Smooth muscle cell (in vitro differentiated cells): ENCODE measurements at regions not wholly inside any gene's neighbourhood (a gene's known extent, or its start where the extent isn't known, plus 50 kb on each side); places are given as distances from the start of the nearest gene placed in this dataset.
"Not testable (repeated sequence)": the region's sequence is repeated elsewhere in the genome, so short reads cannot be mapped to it uniquely, and the experiment has no call there.

ENCODE experiments used
- DNase-seq: peaks from one replicate; lab custom pipeline; 2025; ENCODE audit not compliant: unreplicated experiment; lab: John Stamatoyannopoulos, UW
- H2AFZ ChIP-seq: fragments of 200-600 bp; sonication (generic); 2 replicates; pipeline ENCODE4 v1.6.0; 2016; ENCODE audit warnings: antibody characterized with exemption, low read depth, mild to moderate bottlenecking
- H3F3A ChIP-seq: fragments of 200-600 bp; sonication (generic); 2 replicates; pipeline ENCODE4 v1.6.0; 2017; ENCODE audit warnings: antibody characterized with exemption, low read depth
- H3K27ac ChIP-seq: fragments of 200-600 bp; sonication (generic); 2 replicates; pipeline ENCODE4 v1.5.1; 2016; ENCODE audit warnings: low read depth, mild to moderate bottlenecking
- H3K27me3 ChIP-seq: fragments of 200-600 bp; sonication (generic); 2 replicates; pipeline ENCODE4 v1.6.1; 2016; ENCODE audit warnings: low read depth, mild to moderate bottlenecking
- H3K36me3 ChIP-seq: fragments of 200-600 bp; sonication (generic); 2 replicates; pipeline ENCODE4 v1.5.1; 2016; ENCODE audit warnings: low read depth
- H3K4me1 ChIP-seq: fragments of 200-600 bp; sonication (generic); 2 replicates; pipeline ENCODE4 v1.5.1; 2016; ENCODE audit warnings: low read depth
- H3K4me2 ChIP-seq: fragments of 200-600 bp; sonication (generic); 2 replicates; pipeline ENCODE4 v1.6.0; 2016; ENCODE audit warnings: mild to moderate bottlenecking
- H3K4me3 ChIP-seq: fragments of 200-600 bp; sonication (generic); 2 replicates; pipeline ENCODE4 v1.5.1; 2016; ENCODE audit warnings: mild to moderate bottlenecking
- H3K79me2 ChIP-seq: fragments of 200-600 bp; sonication (generic); 2 replicates; pipeline ENCODE4 v1.6.0; 2016; ENCODE audit warnings: low read depth, mild to moderate bottlenecking
- H3K9ac ChIP-seq: fragments of 200-600 bp; sonication (generic); 2 replicates; pipeline ENCODE4 v1.6.0; 2016; ENCODE audit warnings: low read depth
- H3K9me3 ChIP-seq: fragments of 200-600 bp; sonication (generic); replicated peaks from 2 replicates; pipeline ENCODE4 v1.5.1; 2016; ENCODE audit warnings: low read depth
- H4K20me1 ChIP-seq: fragments of 200-600 bp; sonication (generic); 2 replicates; pipeline ENCODE4 v1.6.0; 2016; ENCODE audit warnings: low read depth
- WGBS: methylation state at CpG from one replicate; pipeline ENCODE4 v1.1.7; 2016; ENCODE audit warnings: low lambda C conversion rate; 5-methylcytosine and 5-hydroxymethylcytosine counted together
- TF ChIP-seq, protein P1 (sequence below): fragments of 200-600 bp; sonication (generic); IDR thresholded peaks from 2 replicates; pipeline ENCODE4 v1.5.1; 2017; ENCODE audit warnings: borderline replicate concordance, mild to moderate bottlenecking, antibody characterized with exemption; ENCODE audit not compliant: insufficient read depth, poor library complexity, severe bottlenecking

GRCh38 chr3:13229273-13229949 is 156.2 kb upstream of the IQSEC1 start:
- Histone ChIP-seq H3K36me3 (no peaks in the 10 kb centered on the region), H3K9me3 (no peaks in the 10 kb centered on the region), H3K9ac (no peak overlapping the region), H3K4me2 (no peak overlapping the region), H3K27me3 (no peaks in the 10 kb centered on the region), H3K4me3 (no peak overlapping the region), H2AFZ (no peak overlapping the region), H3K27ac (no peak overlapping the region), H3F3A (no peaks in the 10 kb centered on the region), H4K20me1 (no peaks in the 10 kb centered on the region), H3K4me1 (no peaks in the 10 kb centered on the region), H3K79me2 (no peaks in the 10 kb centered on the region)
- TF ChIP-seq, protein P1, sequence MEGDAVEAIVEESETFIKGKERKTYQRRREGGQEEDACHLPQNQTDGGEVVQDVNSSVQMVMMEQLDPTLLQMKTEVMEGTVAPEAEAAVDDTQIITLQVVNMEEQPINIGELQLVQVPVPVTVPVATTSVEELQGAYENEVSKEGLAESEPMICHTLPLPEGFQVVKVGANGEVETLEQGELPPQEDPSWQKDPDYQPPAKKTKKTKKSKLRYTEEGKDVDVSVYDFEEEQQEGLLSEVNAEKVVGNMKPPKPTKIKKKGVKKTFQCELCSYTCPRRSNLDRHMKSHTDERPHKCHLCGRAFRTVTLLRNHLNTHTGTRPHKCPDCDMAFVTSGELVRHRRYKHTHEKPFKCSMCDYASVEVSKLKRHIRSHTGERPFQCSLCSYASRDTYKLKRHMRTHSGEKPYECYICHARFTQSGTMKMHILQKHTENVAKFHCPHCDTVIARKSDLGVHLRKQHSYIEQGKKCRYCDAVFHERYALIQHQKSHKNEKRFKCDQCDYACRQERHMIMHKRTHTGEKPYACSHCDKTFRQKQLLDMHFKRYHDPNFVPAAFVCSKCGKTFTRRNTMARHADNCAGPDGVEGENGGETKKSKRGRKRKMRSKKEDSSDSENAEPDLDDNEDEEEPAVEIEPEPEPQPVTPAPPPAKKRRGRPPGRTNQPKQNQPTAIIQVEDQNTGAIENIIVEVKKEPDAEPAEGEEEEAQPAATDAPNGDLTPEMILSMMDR = peak; percentile 19
- no peak for DNase-seq
- 61% methylated on average over 8 of the region's 8 CpGs for WGBS

DNA sequence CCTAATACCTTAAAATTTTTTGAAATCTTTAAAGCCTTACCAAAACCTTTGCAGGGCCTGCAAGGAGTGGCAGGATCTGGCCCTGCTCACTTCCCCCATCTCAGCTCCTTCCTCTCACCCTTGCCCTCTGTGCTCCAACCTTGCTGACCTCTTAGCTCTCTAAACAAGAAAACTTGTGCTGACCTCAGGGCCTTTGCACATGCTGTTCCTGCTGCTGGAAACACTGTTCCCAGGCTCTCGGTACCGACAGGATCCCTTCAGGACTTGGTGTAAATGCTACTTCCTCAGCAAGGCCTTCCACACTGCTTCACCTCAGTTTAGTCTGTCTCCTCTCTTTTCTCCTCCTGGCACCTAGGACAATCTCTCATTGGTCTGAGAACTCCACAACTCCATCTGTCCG is 155.4 kb upstream of the IQSEC1 start:
- Histone ChIP-seq H3K4me1 (no peaks in the 10 kb centered on the region), H3F3A (no peaks in the 10 kb centered on the region), H4K20me1 (no peaks in the 10 kb centered on the region), H3K27ac (no peak overlapping the region), H3K27me3 (no peaks in the 10 kb centered on the region), H3K4me2 (no peak overlapping the region), H3K79me2 (no peaks in the 10 kb centered on the region), H3K9me3 (no peaks in the 10 kb centered on the region), H3K36me3 (no peaks in the 10 kb centered on the region), H3K4me3 (no peak overlapping the region), H2AFZ (no peak overlapping the region), H3K9ac (no peak overlapping the region)
- 96% methylated on average over 3 of the region's 3 CpGs for WGBS
- DNase-seq = no peak
- TF ChIP-seq, protein P1 = no peak

- 94% methylated on average over 12 of the region's 12 CpGs for WGBS
Measured at GRCh38 chr3:13228169-13228568, 154.9 kb upstream of the IQSEC1 start.

DNA sequence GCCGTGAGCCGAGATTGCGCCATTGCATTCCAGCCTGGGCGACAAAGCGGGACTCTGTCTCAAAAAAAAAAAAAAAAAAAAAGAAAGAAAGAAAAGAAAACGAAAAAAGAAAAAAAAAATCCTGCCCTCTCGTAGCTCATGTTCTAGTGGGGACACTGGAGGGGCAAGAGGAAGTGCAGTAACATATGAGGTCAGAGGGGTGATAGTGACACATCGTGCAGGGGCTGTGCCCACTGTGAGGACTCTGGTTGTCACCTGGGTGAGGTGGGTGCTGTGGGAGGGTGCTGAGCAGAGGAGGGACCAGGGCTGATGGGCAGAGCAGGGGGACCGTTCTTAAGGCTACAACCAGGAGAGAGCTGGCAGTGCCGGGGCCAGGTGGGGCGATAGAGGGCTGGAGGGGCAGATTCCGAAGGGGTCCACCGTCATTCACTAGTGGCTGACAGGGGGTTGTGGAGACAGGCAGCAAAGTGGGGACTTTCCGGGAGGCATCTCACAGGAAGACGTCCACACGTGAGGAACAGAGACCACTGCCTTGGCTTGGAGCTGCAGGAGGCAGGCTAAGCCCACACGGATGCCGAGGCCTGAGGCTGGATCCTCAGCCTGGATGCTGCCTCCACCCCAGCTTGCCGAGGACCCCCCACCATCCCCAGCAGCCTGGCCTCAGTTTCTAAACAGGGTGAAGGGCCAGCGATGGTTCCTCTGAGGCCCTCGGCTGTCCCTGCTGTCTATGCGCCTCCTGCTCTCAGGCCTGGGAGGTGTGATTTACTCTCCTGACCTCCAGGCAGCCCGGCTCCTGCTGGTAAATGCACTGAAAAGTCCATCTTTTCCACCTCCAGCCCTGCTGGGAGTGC is 154.3 kb upstream of the IQSEC1 start:
- Histone ChIP-seq H3K4me2 (no peak overlapping the region), H2AFZ (no peak overlapping the region), H3K79me2 (no peaks in the 10 kb centered on the region), H3K27ac (no peak overlapping the region), H3K9ac (no peak overlapping the region), H3K9me3 (no peaks in the 10 kb centered on the region), H4K20me1 (no peaks in the 10 kb centered on the region), H3K27me3 (no peaks in the 10 kb centered on the region), H3K4me1 (no peaks in the 10 kb centered on the region), H3K36me3 (no peaks in the 10 kb centered on the region), H3F3A (no peaks in the 10 kb centered on the region), H3K4me3 (no peak overlapping the region)
- TF ChIP-seq, protein P1 = no peak
- DNase-seq = no peak
- 93% methylated on average over 19 of the region's 23 CpGs for WGBS

More at GRCh38 chr3:13228169-13228568, 154.9 kb upstream of the IQSEC1 start:
- H3K4me1 ChIP-seq, H3K9ac ChIP-seq, DNase-seq, H3K79me2 ChIP-seq, H3K4me3 ChIP-seq, H4K20me1 ChIP-seq, H2AFZ ChIP-seq, H3K27me3 ChIP-seq, H3K4me2 ChIP-seq, H3F3A ChIP-seq, H3K27ac ChIP-seq, H3K9me3 ChIP-seq, H3K36me3 ChIP-seq: not testable (repeated sequence)
